Endothelial cell of umbilical vein (primary cell): ENCODE measurements at regions not wholly inside any gene's neighbourhood (a gene's known extent, or its start where the extent isn't known, plus 50 kb on each side); places are given as distances from the start of the nearest gene placed in this dataset.

Source experiments
- BruUV-seq: library from RNA; stranded (reverse); fragments of 400-500 nt; replicated peaks from 2 replicates; lab custom pipeline; 2021; lab: Mats Ljungman, UMichigan
- CTCF ChIA-PET: fragments of 300-600, 350-600 bp; sonication (Branson Sonifier 250); formaldehyde crosslinking; loops from one replicate; lab custom pipeline; 2021; ENCODE audit warnings: antibody characterized with exemption, inconsistent platforms; lab: Charles Lee
- POLR2A ChIA-PET: fragments of 300-600, 350-600 bp; sonication (Branson Sonifier 250); formaldehyde crosslinking; loops from one replicate; lab custom pipeline; 2021; ENCODE audit warnings: antibody characterized with exemption, inconsistent platforms; lab: Charles Lee
- DNase-seq: peaks from one replicate; pipeline ENCODE4 v3.0.0-alpha.2; 2011; ENCODE audit warnings: low read depth, low spot score
- FAIRE-seq: peaks from 2 replicates; lab custom pipeline; 2011; peaks lifted over from hg19 to GRCh38; lab: Jason Lieb, UNC
- H2AFZ ChIP-seq: 2 replicates; pipeline ENCODE4 v1.6.0; 2012; ENCODE audit warnings: low read depth, low read length, control low read depth, inconsistent platforms
- H3K27ac ChIP-seq: 2 replicates; pipeline ENCODE4 v1.5.1; 2011; ENCODE audit warnings: low read depth, mild to moderate bottlenecking, control low read depth, low read length, moderate library complexity; ENCODE audit not compliant: insufficient read depth
- H3K27me3 ChIP-seq, 2 experiments: 2 replicates each; pipeline versions ENCODE4 v1.6.0 to v1.6.1; 2011; ENCODE audit warnings: low read length in 2 of 2, mixed read lengths in 1 of 2; ENCODE audit not compliant: control insufficient read depth in 2 of 2, insufficient read depth in 2 of 2
- H3K36me3 ChIP-seq, 2 experiments: 2 replicates in 1 of 2; 3 replicates in 1 of 2; pipeline ENCODE4 v1.5.1; 2011; ENCODE audit warnings: low read length in 2 of 2, mild to moderate bottlenecking in 1 of 2, moderate library complexity in 1 of 2; ENCODE audit not compliant: control insufficient read depth in 2 of 2, insufficient read depth in 2 of 2; ENCODE audit errors: extremely low read depth in 1 of 2
- H3K4me1 ChIP-seq: 3 replicates; pipeline ENCODE4 v1.5.1; 2011; ENCODE audit warnings: mild to moderate bottlenecking, low read length; ENCODE audit not compliant: control insufficient read depth, insufficient read depth; ENCODE audit errors: extremely low read depth
- H3K4me2 ChIP-seq: 2 replicates; pipeline ENCODE4 v1.6.1; 2011; ENCODE audit warnings: low read length, control low read depth, mixed read lengths; ENCODE audit not compliant: insufficient read depth
- H3K4me3 ChIP-seq, 3 experiments: fragments of 200-600 bp in 1 of 3; sonication (generic), shearing (Covaris generic) in 1 of 3; replicated peaks in 1 of 3; 2 replicates each; pipeline ENCODE4 v1.5.1; 2011 to 2016; ENCODE audit warnings: control low read depth in 3 of 3, low read length in 3 of 3, mild to moderate bottlenecking in 2 of 3, inconsistent platforms in 1 of 3, low read depth in 1 of 3, moderate library complexity in 1 of 3; ENCODE audit not compliant: insufficient read depth in 1 of 3
- H3K79me2 ChIP-seq: 2 replicates; pipeline ENCODE4 v1.6.0; 2012; ENCODE audit warnings: low read length, inconsistent platforms; ENCODE audit not compliant: control insufficient read depth, insufficient read depth
- H3K9ac ChIP-seq: replicated peaks from 2 replicates; pipeline ENCODE3; 2011; ENCODE audit warnings: low read length, control low read depth; ENCODE audit not compliant: insufficient read depth; ENCODE audit errors: extremely low read depth
- H3K9me1 ChIP-seq: replicated peaks from 3 replicates; pipeline ENCODE4 v1.6.0; 2011; ENCODE audit warnings: mild to moderate bottlenecking, low read length; ENCODE audit not compliant: control insufficient read depth, insufficient read depth; ENCODE audit errors: extremely low read depth
- H3K9me3 ChIP-seq: replicated peaks from 2 replicates; pipeline ENCODE4 v1.5.1; 2012; ENCODE audit warnings: low read length, inconsistent platforms; ENCODE audit not compliant: control insufficient read depth, insufficient read depth
- H4K20me1 ChIP-seq: replicated peaks from 2 replicates; pipeline ENCODE3; 2011; ENCODE audit warnings: mild to moderate bottlenecking, low read length; ENCODE audit not compliant: control insufficient read depth, insufficient read depth; ENCODE audit errors: extremely low read depth
- EZH2 ChIP-seq: IDR thresholded peaks from 2 replicates; pipeline ENCODE4 v1.6.1; 2012; ENCODE audit warnings: borderline replicate concordance, low read depth, mild to moderate bottlenecking, moderate library complexity, low read length, inconsistent platforms; ENCODE audit not compliant: severe bottlenecking
- FOS ChIP-seq: IDR thresholded peaks from 2 replicates; pipeline ENCODE4 v1.6.1; 2011; ENCODE audit warnings: mild to moderate bottlenecking, low read length, moderate library complexity, borderline replicate concordance; ENCODE audit not compliant: insufficient read depth
- GATA2 ChIP-seq: IDR thresholded peaks from 2 replicates; pipeline ENCODE4 v1.7.0; 2011; ENCODE audit warnings: low read depth, mild to moderate bottlenecking, moderate library complexity, mixed read lengths, low read length; ENCODE audit not compliant: insufficient read length, insufficient read depth
- JUN ChIP-seq: IDR thresholded peaks from 2 replicates; pipeline ENCODE4 v1.6.1; 2011; ENCODE audit warnings: borderline replicate concordance, low read depth; ENCODE audit not compliant: insufficient read length, insufficient read depth
- MYC ChIP-seq: IDR thresholded peaks from one replicate; pipeline ENCODE4 v1.6.1; 2011; ENCODE audit warnings: mild to moderate bottlenecking, low read depth, low read length
- POLR2A ChIP-seq: IDR thresholded peaks from 2 replicates; pipeline ENCODE4 v1.6.1; 2012; ENCODE audit warnings: low read depth, mild to moderate bottlenecking, control low read depth, low read length
- POLR2AphosphoS5 ChIP-seq: IDR thresholded peaks from 2 replicates; pipeline ENCODE4 v1.6.1; 2012; ENCODE audit warnings: low read depth, mild to moderate bottlenecking, control low read depth, low read length, moderate library complexity; ENCODE audit not compliant: insufficient read depth
- dilution Hi-C: fragments of 300-500 bp; cut with MboI; formaldehyde crosslinking; loops from one replicate; pipeline ENCODE4 v1.15.0; 2019; ENCODE audit warnings: low sequenced_read_pairs; ENCODE audit not compliant: extremely low pct_ligation_motif_present
- intact Hi-C: fragments of 100-400 bp; cut with micrococcal nuclease; formaldehyde crosslinking; loops from one replicate; pipeline ENCODE4 v1.10.0; 2022

GRCh38 chr6:93183531-93183972 lies 235.8 kb downstream of the EPHA7 start:
- Histone ChIP-seq H3K27me3 (no peaks in the 10 kb centered on the region), H3K4me2 (no peak overlapping the region), H3K9me3 (no peaks in the 10 kb centered on the region), H3K4me3 (no peak overlapping the region), H3K4me1 (no peaks in the 10 kb centered on the region), H3K9me1 (no peaks in the 10 kb centered on the region), H3K79me2 (no peaks in the 10 kb centered on the region), H3K36me3 (no peaks in the 10 kb centered on the region), H4K20me1 (no peaks in the 10 kb centered on the region), H3K9ac (no peak overlapping the region), H2AFZ (no peak overlapping the region), H3K27ac (no peak overlapping the region)
- dilution Hi-C loops (no loop called here), intact Hi-C loops (no loop called here)
- FAIRE-seq (no peak), DNase-seq (no peak)
- ChIA-PET POLR2A (no interaction called here), CTCF (no interaction called here)
- no peak for TF ChIP-seq POLR2AphosphoS5
- no peak for TF ChIP-seq JUN
- TF ChIP-seq POLR2A, result no peak
- TF ChIP-seq GATA2, result no peak
- TF ChIP-seq FOS, result no peak
- no peak for TF ChIP-seq MYC
- BruUV-seq, result no TSS peak

- intact Hi-C loops, result no loop called here
- POLR2A ChIA-PET, result no interaction called here
Observed at GRCh38 chr6:93182938-93183479, 236.3 kb downstream of the EPHA7 start.

More at GRCh38 chr6:93182938-93183479, 236.3 kb downstream of the EPHA7 start:
- no peak overlapping the region for H3K9ac ChIP-seq
- dilution Hi-C loops, result no loop called here
- DNase-seq (no peak), FAIRE-seq (no peak)
- TF ChIP-seq EZH2, result no peak
- H3K4me1 ChIP-seq, result no peaks in the 10 kb centered on the region
- no peaks in the 10 kb centered on the region for H4K20me1 ChIP-seq
- CTCF ChIA-PET, result no interaction called here
- no peaks in the 10 kb centered on the region for H3K27me3 ChIP-seq
- H3K27ac ChIP-seq, result no peak overlapping the region
- BruUV-seq, result no TSS peak
- H3K9me3 ChIP-seq, result no peaks in the 10 kb centered on the region
- no peak overlapping the region for H3K4me3 ChIP-seq
- no peaks in the 10 kb centered on the region for H3K36me3 ChIP-seq
- no peak overlapping the region for H2AFZ ChIP-seq
- no peaks in the 10 kb centered on the region for H3K9me1 ChIP-seq
- H3K4me2 ChIP-seq, result no peak overlapping the region
- H3K79me2 ChIP-seq, result no peaks in the 10 kb centered on the region
